LNCaP clone FGC (cell line): ENCODE measurements at regions not wholly inside any gene's neighbourhood (a gene's known extent, or its start where the extent isn't known, plus 50 kb on each side); places are given as distances from the start of the nearest gene placed in this dataset.

Experiments used
- DNase-seq: peaks from one replicate; pipeline ENCODE4 v3.0.0-alpha.2; 2011; ENCODE audit warnings: low read depth
- H3K4me3 ChIP-seq: 2 replicates; pipeline ENCODE4 v1.5.1; 2011; ENCODE audit warnings: mild to moderate bottlenecking, low read depth, low read length, control low read depth
- CTCF ChIP-seq: IDR thresholded peaks from 2 replicates; pipeline ENCODE4 v1.5.1; 2012; ENCODE audit warnings: mild to moderate bottlenecking; ENCODE audit not compliant: control insufficient read depth, insufficient read depth; ENCODE audit errors: extremely low read depth

- H3K4me3 ChIP-seq: no peak overlapping the region
- no peak for TF ChIP-seq CTCF
- no peak for DNase-seq
These were observed 190.8 kb downstream of the UQCRFS1 start for GRCh38 chr19:29022165-29022564.

GRCh38 chr19:29021232-29021916, 191.6 kb downstream of the UQCRFS1 start:
- TF ChIP-seq CTCF: no peak
- H3K4me3 ChIP-seq: no peak overlapping the region
- DNase-seq: no peak

- DNase-seq: no peak
- no peak overlapping the region for H3K4me3 ChIP-seq
- TF ChIP-seq CTCF: no peak
These were observed 193.5 kb downstream of the UQCRFS1 start for GRCh38 chr19:29019403-29019802.

GRCh38 chr19:29018542-29018941, 194.4 kb downstream of the UQCRFS1 start:
- no peak for TF ChIP-seq CTCF
- no peak overlapping the region for H3K4me3 ChIP-seq
- no peak for DNase-seq

GRCh38 chr19:29017788-29018187, 195.2 kb downstream of the UQCRFS1 start:
- TF ChIP-seq CTCF: no peak
- no peak for DNase-seq
- no peak overlapping the region for H3K4me3 ChIP-seq

- H3K4me3 ChIP-seq: no peak overlapping the region
- DNase-seq: no peak
- TF ChIP-seq CTCF: no peak
These were observed 195.8 kb downstream of the UQCRFS1 start for GRCh38 chr19:29016926-29017760.
